Endothelial cell of umbilical vein (primary cell): ENCODE measurements at regions not wholly inside any gene's neighbourhood (a gene's known extent, or its start where the extent isn't known, plus 50 kb on each side); places are given as distances from the start of the nearest gene placed in this dataset.

Experiments used
- BruUV-seq: library from RNA; stranded (reverse); fragments of 400-500 nt; replicated peaks from 2 replicates; lab custom pipeline; 2021; lab: Mats Ljungman, UMichigan
- CTCF ChIA-PET: fragments of 300-600, 350-600 bp; sonication (Branson Sonifier 250); formaldehyde crosslinking; loops from one replicate; lab custom pipeline; 2021; ENCODE audit warnings: antibody characterized with exemption, inconsistent platforms; lab: Charles Lee
- POLR2A ChIA-PET: fragments of 300-600, 350-600 bp; sonication (Branson Sonifier 250); formaldehyde crosslinking; loops from one replicate; lab custom pipeline; 2021; ENCODE audit warnings: antibody characterized with exemption, inconsistent platforms; lab: Charles Lee
- DNase-seq: peaks from one replicate; pipeline ENCODE4 v3.0.0-alpha.2; 2011; ENCODE audit warnings: low read depth, low spot score
- FAIRE-seq: peaks from 2 replicates; lab custom pipeline; 2011; peaks lifted over from hg19 to GRCh38; lab: Jason Lieb, UNC
- H2AFZ ChIP-seq: 2 replicates; pipeline ENCODE4 v1.6.0; 2012; ENCODE audit warnings: low read depth, low read length, control low read depth, inconsistent platforms
- H3K27ac ChIP-seq: 2 replicates; pipeline ENCODE4 v1.5.1; 2011; ENCODE audit warnings: low read depth, mild to moderate bottlenecking, control low read depth, low read length, moderate library complexity; ENCODE audit not compliant: insufficient read depth
- H3K27me3 ChIP-seq, 2 experiments: 2 replicates each; pipeline versions ENCODE4 v1.6.0 to v1.6.1; 2011; ENCODE audit warnings: low read length in 2 of 2, mixed read lengths in 1 of 2; ENCODE audit not compliant: control insufficient read depth in 2 of 2, insufficient read depth in 2 of 2
- H3K36me3 ChIP-seq, 2 experiments: 2 replicates in 1 of 2; 3 replicates in 1 of 2; pipeline ENCODE4 v1.5.1; 2011; ENCODE audit warnings: low read length in 2 of 2, mild to moderate bottlenecking in 1 of 2, moderate library complexity in 1 of 2; ENCODE audit not compliant: control insufficient read depth in 2 of 2, insufficient read depth in 2 of 2; ENCODE audit errors: extremely low read depth in 1 of 2
- H3K4me1 ChIP-seq: 3 replicates; pipeline ENCODE4 v1.5.1; 2011; ENCODE audit warnings: mild to moderate bottlenecking, low read length; ENCODE audit not compliant: control insufficient read depth, insufficient read depth; ENCODE audit errors: extremely low read depth
- H3K4me2 ChIP-seq: 2 replicates; pipeline ENCODE4 v1.6.1; 2011; ENCODE audit warnings: low read length, control low read depth, mixed read lengths; ENCODE audit not compliant: insufficient read depth
- H3K4me3 ChIP-seq, 3 experiments: fragments of 200-600 bp in 1 of 3; sonication (generic), shearing (Covaris generic) in 1 of 3; replicated peaks in 1 of 3; 2 replicates each; pipeline ENCODE4 v1.5.1; 2011 to 2016; ENCODE audit warnings: control low read depth in 3 of 3, low read length in 3 of 3, mild to moderate bottlenecking in 2 of 3, inconsistent platforms in 1 of 3, low read depth in 1 of 3, moderate library complexity in 1 of 3; ENCODE audit not compliant: insufficient read depth in 1 of 3
- H3K79me2 ChIP-seq: 2 replicates; pipeline ENCODE4 v1.6.0; 2012; ENCODE audit warnings: low read length, inconsistent platforms; ENCODE audit not compliant: control insufficient read depth, insufficient read depth
- H3K9ac ChIP-seq: replicated peaks from 2 replicates; pipeline ENCODE3; 2011; ENCODE audit warnings: low read length, control low read depth; ENCODE audit not compliant: insufficient read depth; ENCODE audit errors: extremely low read depth
- H3K9me1 ChIP-seq: replicated peaks from 3 replicates; pipeline ENCODE4 v1.6.0; 2011; ENCODE audit warnings: mild to moderate bottlenecking, low read length; ENCODE audit not compliant: control insufficient read depth, insufficient read depth; ENCODE audit errors: extremely low read depth
- H3K9me3 ChIP-seq: replicated peaks from 2 replicates; pipeline ENCODE4 v1.5.1; 2012; ENCODE audit warnings: low read length, inconsistent platforms; ENCODE audit not compliant: control insufficient read depth, insufficient read depth
- H4K20me1 ChIP-seq: replicated peaks from 2 replicates; pipeline ENCODE3; 2011; ENCODE audit warnings: mild to moderate bottlenecking, low read length; ENCODE audit not compliant: control insufficient read depth, insufficient read depth; ENCODE audit errors: extremely low read depth
- EZH2 ChIP-seq: IDR thresholded peaks from 2 replicates; pipeline ENCODE4 v1.6.1; 2012; ENCODE audit warnings: borderline replicate concordance, low read depth, mild to moderate bottlenecking, moderate library complexity, low read length, inconsistent platforms; ENCODE audit not compliant: severe bottlenecking
- FOS ChIP-seq: IDR thresholded peaks from 2 replicates; pipeline ENCODE4 v1.6.1; 2011; ENCODE audit warnings: mild to moderate bottlenecking, low read length, moderate library complexity, borderline replicate concordance; ENCODE audit not compliant: insufficient read depth
- GATA2 ChIP-seq: IDR thresholded peaks from 2 replicates; pipeline ENCODE4 v1.7.0; 2011; ENCODE audit warnings: low read depth, mild to moderate bottlenecking, moderate library complexity, mixed read lengths, low read length; ENCODE audit not compliant: insufficient read length, insufficient read depth
- JUN ChIP-seq: IDR thresholded peaks from 2 replicates; pipeline ENCODE4 v1.6.1; 2011; ENCODE audit warnings: borderline replicate concordance, low read depth; ENCODE audit not compliant: insufficient read length, insufficient read depth
- MYC ChIP-seq: IDR thresholded peaks from one replicate; pipeline ENCODE4 v1.6.1; 2011; ENCODE audit warnings: mild to moderate bottlenecking, low read depth, low read length
- POLR2A ChIP-seq: IDR thresholded peaks from 2 replicates; pipeline ENCODE4 v1.6.1; 2012; ENCODE audit warnings: low read depth, mild to moderate bottlenecking, control low read depth, low read length
- POLR2AphosphoS5 ChIP-seq: IDR thresholded peaks from 2 replicates; pipeline ENCODE4 v1.6.1; 2012; ENCODE audit warnings: low read depth, mild to moderate bottlenecking, control low read depth, low read length, moderate library complexity; ENCODE audit not compliant: insufficient read depth
- dilution Hi-C: fragments of 300-500 bp; cut with MboI; formaldehyde crosslinking; loops from one replicate; pipeline ENCODE4 v1.15.0; 2019; ENCODE audit warnings: low sequenced_read_pairs; ENCODE audit not compliant: extremely low pct_ligation_motif_present
- intact Hi-C: fragments of 100-400 bp; cut with micrococcal nuclease; formaldehyde crosslinking; loops from one replicate; pipeline ENCODE4 v1.10.0; 2022
- TF ChIP-seq, protein P1 (sequence below), 2 donors: IDR thresholded peaks; 1 replicate in 1 of 2; 2 replicates in 1 of 2; pipeline ENCODE4 v1.5.1; 2011; ENCODE audit warnings: low read length in 2 of 2, mild to moderate bottlenecking in 2 of 2, moderate library complexity in 2 of 2, control low read depth in 1 of 2, inconsistent platforms in 1 of 2, low read depth in 1 of 2; ENCODE audit not compliant: insufficient read depth in 1 of 2; ENCODE audit errors: extremely low read depth in 1 of 2
- TF ChIP-seq, protein P2 (sequence below): IDR thresholded peaks from 2 replicates; pipeline ENCODE4 v1.6.1; 2011; ENCODE audit not compliant: insufficient read depth, insufficient read length

DNA sequence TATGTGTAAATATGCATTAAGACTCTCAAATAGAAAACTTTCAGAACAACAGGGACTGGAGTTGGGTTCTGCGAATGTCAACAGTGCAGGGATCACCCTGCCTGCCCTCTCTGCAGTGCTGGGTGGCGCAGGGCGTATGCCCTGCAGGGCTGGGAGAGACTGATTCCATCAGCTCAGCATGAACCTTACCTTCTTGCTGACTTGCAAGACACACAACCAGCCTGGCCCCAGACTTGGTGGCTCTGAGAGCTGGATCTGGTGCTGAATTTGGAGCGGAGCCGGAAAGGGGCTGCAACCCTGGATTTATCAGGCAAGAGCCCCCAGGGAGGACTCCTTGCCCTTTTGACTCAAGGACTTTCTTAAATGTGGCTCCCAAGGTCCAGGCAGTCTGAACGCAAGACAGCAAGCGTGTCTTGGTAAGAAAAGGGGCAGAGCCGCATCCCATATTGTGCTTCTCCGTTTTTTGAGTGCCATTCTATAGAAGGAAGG, 376.0 kb upstream of the IRX2 start:
- intact Hi-C loops = no loop called here
- dilution Hi-C loops = no loop called here
- H3K27ac ChIP-seq = no peak overlapping the region

DNA sequence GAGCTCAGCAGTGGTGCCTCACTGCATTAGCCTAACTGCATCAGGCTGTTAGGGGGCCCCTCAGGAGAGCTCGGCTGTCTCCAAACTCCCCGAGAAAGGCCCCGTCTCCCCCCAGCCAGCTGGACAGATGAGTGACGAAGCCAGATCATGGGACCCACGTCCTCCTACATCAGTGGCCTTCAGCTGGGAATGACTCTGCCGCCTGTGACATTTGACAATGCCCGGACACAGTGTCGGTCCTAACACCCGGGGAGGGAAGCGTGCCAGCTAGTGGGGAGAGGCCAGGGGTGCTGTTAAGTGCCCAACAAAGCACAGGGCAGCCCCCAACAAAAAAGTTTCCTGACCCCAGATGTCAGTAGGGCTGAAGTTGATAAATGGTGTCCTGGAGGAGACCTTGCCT, 375.2 kb upstream of the IRX2 start:
- H3K36me3 ChIP-seq = no peaks in the 10 kb centered on the region
- no peak for TF ChIP-seq POLR2AphosphoS5
- no peak for TF ChIP-seq POLR2A
- TF ChIP-seq EZH2 = no peak
- TF ChIP-seq, protein P1, sequence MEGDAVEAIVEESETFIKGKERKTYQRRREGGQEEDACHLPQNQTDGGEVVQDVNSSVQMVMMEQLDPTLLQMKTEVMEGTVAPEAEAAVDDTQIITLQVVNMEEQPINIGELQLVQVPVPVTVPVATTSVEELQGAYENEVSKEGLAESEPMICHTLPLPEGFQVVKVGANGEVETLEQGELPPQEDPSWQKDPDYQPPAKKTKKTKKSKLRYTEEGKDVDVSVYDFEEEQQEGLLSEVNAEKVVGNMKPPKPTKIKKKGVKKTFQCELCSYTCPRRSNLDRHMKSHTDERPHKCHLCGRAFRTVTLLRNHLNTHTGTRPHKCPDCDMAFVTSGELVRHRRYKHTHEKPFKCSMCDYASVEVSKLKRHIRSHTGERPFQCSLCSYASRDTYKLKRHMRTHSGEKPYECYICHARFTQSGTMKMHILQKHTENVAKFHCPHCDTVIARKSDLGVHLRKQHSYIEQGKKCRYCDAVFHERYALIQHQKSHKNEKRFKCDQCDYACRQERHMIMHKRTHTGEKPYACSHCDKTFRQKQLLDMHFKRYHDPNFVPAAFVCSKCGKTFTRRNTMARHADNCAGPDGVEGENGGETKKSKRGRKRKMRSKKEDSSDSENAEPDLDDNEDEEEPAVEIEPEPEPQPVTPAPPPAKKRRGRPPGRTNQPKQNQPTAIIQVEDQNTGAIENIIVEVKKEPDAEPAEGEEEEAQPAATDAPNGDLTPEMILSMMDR (IDR thresholded peaks at IDR 0.05; ENCODE audit: extremely low read depth in 1 of 2, insufficient read depth in 1 of 2, low read depth in 1 of 2, low read length in 2 of 2) = no peak
- no peak for TF ChIP-seq MYC
- TF ChIP-seq FOS = no peak
- no peak for TF ChIP-seq GATA2
- TF ChIP-seq JUN = no peak
- TF ChIP-seq, protein P2, sequence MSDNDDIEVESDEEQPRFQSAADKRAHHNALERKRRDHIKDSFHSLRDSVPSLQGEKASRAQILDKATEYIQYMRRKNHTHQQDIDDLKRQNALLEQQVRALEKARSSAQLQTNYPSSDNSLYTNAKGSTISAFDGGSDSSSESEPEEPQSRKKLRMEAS = no peak
- POLR2A ChIA-PET = no interaction called here
- DNase-seq (no peak), FAIRE-seq (no peak)
- H3K79me2 ChIP-seq = no peaks in the 10 kb centered on the region
- H3K4me1 ChIP-seq = no peaks in the 10 kb centered on the region
- H3K27me3 ChIP-seq = no peaks in the 10 kb centered on the region
- dilution Hi-C loops (no loop called here), intact Hi-C loops (no loop called here)
- no peak overlapping the region for H3K4me2 ChIP-seq
- H4K20me1 ChIP-seq = no peaks in the 10 kb centered on the region
- H3K4me3 ChIP-seq = no peak overlapping the region
- H3K9ac ChIP-seq = no peak overlapping the region
- H3K9me3 ChIP-seq = peaks cover 4% of the 10 kb centered on the region
- H2AFZ ChIP-seq = no peak overlapping the region
- CTCF ChIA-PET = no interaction called here
- no peaks in the 10 kb centered on the region for H3K9me1 ChIP-seq
- no peak overlapping the region for H3K27ac ChIP-seq
- BruUV-seq = no TSS peak

More for the DNA sequence above, 376.0 kb upstream of the IRX2 start:
- Histone ChIP-seq H3K9me1 (no peaks in the 10 kb centered on the region), H3K79me2 (no peaks in the 10 kb centered on the region), H3K27me3 (no peaks in the 10 kb centered on the region), H3K4me2 (no peak overlapping the region), H4K20me1 (no peaks in the 10 kb centered on the region), H3K4me1 (no peaks in the 10 kb centered on the region), H3K36me3 (no peaks in the 10 kb centered on the region), H3K4me3 (no peak overlapping the region), H3K9ac (no peak overlapping the region), H3K9me3 (peaks cover 7% of the 10 kb centered on the region), H2AFZ (no peak overlapping the region)
- TF ChIP-seq, protein P1 (IDR thresholded peaks at IDR 0.05; ENCODE audit: extremely low read depth in 1 of 2, insufficient read depth in 1 of 2, low read depth in 1 of 2, low read length in 2 of 2) = no peak
- TF ChIP-seq FOS (no peak), JUN (no peak), POLR2AphosphoS5 (no peak), POLR2A (no peak)
- TF ChIP-seq, protein P2 = no peak
- ChIA-PET POLR2A (no interaction called here), CTCF (no interaction called here)
- BruUV-seq = no TSS peak
- DNase-seq (no peak), FAIRE-seq (no peak)
